Liver (tissue), 3 donors: ENCODE measurements at regions not wholly inside any gene's neighbourhood (a gene's known extent, or its start where the extent isn't known, plus 50 kb on each side); places are given as distances from the start of the nearest gene placed in this dataset.

ENCODE experiments used
- RXRA ChIP-seq, 2 donors: IDR thresholded peaks; 2 replicates each; pipeline ENCODE4 v1.6.1; 2017 to 2018; ENCODE audit warnings: antibody characterized with exemption in 2 of 2, mild to moderate bottlenecking in 1 of 2
- TAF1 ChIP-seq: conservative IDR thresholded peaks from 2 replicates; pipeline ENCODE4 v1.6.1; 2016; ENCODE audit warnings: antibody characterized with exemption, mild to moderate bottlenecking
- TF ChIP-seq, protein P1 (sequence below): fragments of 150-350 bp; IDR thresholded peaks from 2 replicates; pipeline ENCODE4 v1.5.1; 2017; ENCODE audit warnings: improper control_type of control experiment, low read depth, low read length; ENCODE audit not compliant: missing input control
- donor health status: healthy.
- donor health status: healthy.

DNA sequence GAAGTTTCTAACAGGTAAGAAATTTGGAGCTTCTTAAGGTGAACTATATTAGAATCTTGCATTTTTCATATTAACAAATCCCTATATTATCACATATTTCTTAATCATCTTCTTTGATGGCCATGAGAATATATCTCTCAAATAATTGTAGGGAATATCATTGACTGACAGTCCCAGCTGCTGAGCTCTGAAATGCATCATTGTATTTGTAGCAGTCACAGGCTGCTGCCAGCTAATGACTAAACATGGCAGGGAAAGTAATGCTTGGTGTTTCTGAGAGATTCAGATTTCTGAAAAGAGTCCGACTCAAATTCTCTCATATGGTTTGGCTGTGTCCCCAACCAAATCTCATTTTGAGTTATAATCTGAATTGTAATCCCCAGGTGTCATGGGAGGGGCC lies 171.9 kb downstream of the TRAM1L1 start:
- TF ChIP-seq, protein P1, sequence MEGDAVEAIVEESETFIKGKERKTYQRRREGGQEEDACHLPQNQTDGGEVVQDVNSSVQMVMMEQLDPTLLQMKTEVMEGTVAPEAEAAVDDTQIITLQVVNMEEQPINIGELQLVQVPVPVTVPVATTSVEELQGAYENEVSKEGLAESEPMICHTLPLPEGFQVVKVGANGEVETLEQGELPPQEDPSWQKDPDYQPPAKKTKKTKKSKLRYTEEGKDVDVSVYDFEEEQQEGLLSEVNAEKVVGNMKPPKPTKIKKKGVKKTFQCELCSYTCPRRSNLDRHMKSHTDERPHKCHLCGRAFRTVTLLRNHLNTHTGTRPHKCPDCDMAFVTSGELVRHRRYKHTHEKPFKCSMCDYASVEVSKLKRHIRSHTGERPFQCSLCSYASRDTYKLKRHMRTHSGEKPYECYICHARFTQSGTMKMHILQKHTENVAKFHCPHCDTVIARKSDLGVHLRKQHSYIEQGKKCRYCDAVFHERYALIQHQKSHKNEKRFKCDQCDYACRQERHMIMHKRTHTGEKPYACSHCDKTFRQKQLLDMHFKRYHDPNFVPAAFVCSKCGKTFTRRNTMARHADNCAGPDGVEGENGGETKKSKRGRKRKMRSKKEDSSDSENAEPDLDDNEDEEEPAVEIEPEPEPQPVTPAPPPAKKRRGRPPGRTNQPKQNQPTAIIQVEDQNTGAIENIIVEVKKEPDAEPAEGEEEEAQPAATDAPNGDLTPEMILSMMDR, result no peak
- no peak for TF ChIP-seq TAF1
- TF ChIP-seq RXRA (IDR thresholded peaks at IDR 0.05), result no peak
